ENCODE measurements at regions not wholly inside any gene's neighbourhood (a gene's known extent, or its start where the extent isn't known, plus 50 kb on each side); places are given as distances from the start of the nearest gene placed in this dataset.
A peak's percentile ranks its signal among the peaks of the same experiment; 100 is the strongest.

- Mint-ChIP-seq H3K36me3 (ENCODE audit: low read depth) (no peaks in the 10 kb centered on the region), H3K27me3 (ENCODE audit: low read depth) (peaks cover 6% of the 10 kb centered on the region), H3K27ac (ENCODE audit: unreplicated experiment) (peak overlapping the region; percentile 20), H3K4me3 (ENCODE audit: unreplicated experiment) (no peak overlapping the region), H3K4me1 (ENCODE audit: low read depth) (peaks cover 26% of the 10 kb centered on the region), H3K9me3 (ENCODE audit: low read depth) (peaks cover 5% of the 10 kb centered on the region)
- TF ChIP-seq, protein P1, sequence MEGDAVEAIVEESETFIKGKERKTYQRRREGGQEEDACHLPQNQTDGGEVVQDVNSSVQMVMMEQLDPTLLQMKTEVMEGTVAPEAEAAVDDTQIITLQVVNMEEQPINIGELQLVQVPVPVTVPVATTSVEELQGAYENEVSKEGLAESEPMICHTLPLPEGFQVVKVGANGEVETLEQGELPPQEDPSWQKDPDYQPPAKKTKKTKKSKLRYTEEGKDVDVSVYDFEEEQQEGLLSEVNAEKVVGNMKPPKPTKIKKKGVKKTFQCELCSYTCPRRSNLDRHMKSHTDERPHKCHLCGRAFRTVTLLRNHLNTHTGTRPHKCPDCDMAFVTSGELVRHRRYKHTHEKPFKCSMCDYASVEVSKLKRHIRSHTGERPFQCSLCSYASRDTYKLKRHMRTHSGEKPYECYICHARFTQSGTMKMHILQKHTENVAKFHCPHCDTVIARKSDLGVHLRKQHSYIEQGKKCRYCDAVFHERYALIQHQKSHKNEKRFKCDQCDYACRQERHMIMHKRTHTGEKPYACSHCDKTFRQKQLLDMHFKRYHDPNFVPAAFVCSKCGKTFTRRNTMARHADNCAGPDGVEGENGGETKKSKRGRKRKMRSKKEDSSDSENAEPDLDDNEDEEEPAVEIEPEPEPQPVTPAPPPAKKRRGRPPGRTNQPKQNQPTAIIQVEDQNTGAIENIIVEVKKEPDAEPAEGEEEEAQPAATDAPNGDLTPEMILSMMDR (IDR thresholded peaks at IDR 0.05), result peak; percentile 86
- DNase-seq (ENCODE audit: low spot score), result no peak
These were observed 67.9 kb upstream of the PDZD8 start for GRCh38 chr10:117442944-117443685.

DNA sequence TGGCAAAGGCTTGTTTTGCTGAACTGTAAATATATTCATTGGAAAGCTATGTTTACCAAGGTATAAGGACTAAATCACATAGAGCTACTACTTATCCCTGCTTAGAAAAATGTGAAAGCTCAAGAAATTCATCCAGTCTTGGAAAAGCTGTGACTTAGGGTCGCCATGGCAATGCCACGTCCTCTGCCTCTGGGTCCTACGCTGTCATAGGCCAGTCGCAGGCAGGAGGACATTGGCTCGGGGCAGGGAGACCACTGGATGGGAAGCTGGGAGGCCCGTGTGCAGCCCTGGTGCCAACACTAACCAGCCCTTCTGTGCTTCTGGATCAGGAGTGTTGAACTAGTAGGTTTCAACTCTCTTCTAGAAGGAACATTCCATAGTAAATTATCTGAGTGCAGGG lies 67.3 kb upstream of the PDZD8 start:
- TF ChIP-seq, protein P1 (IDR thresholded peaks at IDR 0.05), result no peak
- no peak overlapping the region for H3K4me3 Mint-ChIP-seq (ENCODE audit: unreplicated experiment)
- peak overlapping the region; percentile 83 for H3K27ac Mint-ChIP-seq (ENCODE audit: unreplicated experiment)

DNA sequence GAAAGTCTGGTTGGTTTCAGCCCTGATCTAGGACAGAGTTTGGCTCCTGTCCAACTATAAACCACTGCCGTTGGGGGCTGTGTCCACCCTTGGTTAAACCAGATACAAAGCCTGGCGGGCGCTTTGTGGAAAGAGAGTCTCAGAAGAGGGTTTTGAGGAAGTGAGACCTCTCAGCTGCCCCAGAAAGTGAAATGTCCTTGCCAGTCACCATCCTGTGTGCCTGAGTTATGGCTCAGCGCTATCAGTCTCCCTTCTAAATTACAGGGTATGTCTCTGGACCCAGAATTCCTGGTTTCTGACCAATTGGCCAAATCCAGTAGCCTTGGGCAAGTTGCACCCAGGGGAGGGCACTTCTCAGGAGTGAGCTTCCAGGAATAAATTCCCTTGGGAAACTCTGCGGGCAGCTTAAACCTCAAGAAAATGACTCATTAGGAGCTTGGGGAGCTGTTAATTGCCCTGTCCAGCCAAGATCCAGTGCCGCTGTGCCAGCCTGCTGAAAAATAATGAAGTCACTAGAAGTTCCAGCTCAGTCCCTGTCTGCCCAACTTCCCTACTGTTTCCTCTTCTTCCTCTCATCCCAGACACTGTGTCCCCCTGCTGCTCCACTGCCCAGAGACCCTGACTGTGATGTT lies 66.7 kb upstream of the PDZD8 start:
- Mint-ChIP-seq H3K27ac (ENCODE audit: unreplicated experiment) (peak overlapping the region; percentile 83), H3K9me3 (ENCODE audit: low read depth) (peaks cover 5% of the 10 kb centered on the region), H3K36me3 (ENCODE audit: low read depth) (no peaks in the 10 kb centered on the region), H3K4me1 (ENCODE audit: low read depth) (peaks cover 26% of the 10 kb centered on the region), H3K27me3 (ENCODE audit: low read depth) (peaks cover 7% of the 10 kb centered on the region), H3K4me3 (ENCODE audit: unreplicated experiment) (no peak overlapping the region)
- DNase-seq (ENCODE audit: low spot score), result no peak
- TF ChIP-seq, protein P1 (IDR thresholded peaks at IDR 0.05), result no peak

More for the DNA sequence above, 67.3 kb upstream of the PDZD8 start:
- DNase-seq (ENCODE audit: low spot score), result no peak
- Mint-ChIP-seq H3K4me1 (ENCODE audit: low read depth) (peaks cover 26% of the 10 kb centered on the region), H3K36me3 (ENCODE audit: low read depth) (no peaks in the 10 kb centered on the region), H3K9me3 (ENCODE audit: low read depth) (peaks cover 5% of the 10 kb centered on the region), H3K27me3 (ENCODE audit: low read depth) (peaks cover 7% of the 10 kb centered on the region)

- peaks cover 26% of the 10 kb centered on the region for H3K4me1 Mint-ChIP-seq (ENCODE audit: low read depth)
- H3K27me3 Mint-ChIP-seq (ENCODE audit: low read depth), result peaks cover 7% of the 10 kb centered on the region
- no peak for DNase-seq (ENCODE audit: low spot score)
These were observed 66.1 kb upstream of the PDZD8 start for GRCh38 chr10:117441361-117441760.

DNA sequence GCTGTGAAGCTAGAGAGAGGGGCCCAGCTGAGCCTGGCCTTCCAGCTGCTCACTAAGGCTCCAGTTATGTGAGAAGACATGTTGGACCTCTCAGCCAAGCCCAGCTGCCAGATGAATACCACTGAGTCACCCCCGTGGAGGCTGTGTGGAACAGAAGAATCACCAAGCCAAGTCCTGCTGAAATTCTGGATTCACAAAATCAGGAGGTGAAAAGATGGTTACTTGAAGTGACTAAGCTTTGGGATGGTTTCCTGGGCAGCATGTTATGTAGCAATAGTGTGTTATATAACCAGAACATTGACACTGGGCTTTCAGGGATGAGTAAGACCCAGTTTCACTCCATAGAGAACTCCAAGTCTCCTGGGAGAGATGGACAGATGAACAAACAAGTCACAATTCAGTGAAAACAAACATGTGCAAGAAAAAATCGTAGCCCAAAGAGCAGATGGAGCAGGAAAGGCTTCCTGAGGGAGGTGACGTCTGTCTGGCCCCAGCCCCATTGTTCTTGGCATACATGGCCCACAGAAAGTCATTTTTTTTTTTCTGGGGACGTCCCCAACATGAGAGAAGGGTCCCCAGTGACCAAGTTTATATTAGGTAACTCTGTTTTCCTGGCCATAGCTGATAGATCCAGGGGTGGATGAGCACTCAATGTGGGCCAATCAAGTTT lies 64.1 kb upstream of the PDZD8 start:
- H3K36me3 Mint-ChIP-seq (ENCODE audit: low read depth), result no peaks in the 10 kb centered on the region
- no peak for DNase-seq (ENCODE audit: low spot score)
- H3K27ac Mint-ChIP-seq (ENCODE audit: unreplicated experiment), result peak overlapping the region; percentile 45
- peaks cover 9% of the 10 kb centered on the region for H3K27me3 Mint-ChIP-seq (ENCODE audit: low read depth)
- H3K9me3 Mint-ChIP-seq (ENCODE audit: low read depth), result no peaks in the 10 kb centered on the region
- peaks cover 26% of the 10 kb centered on the region for H3K4me1 Mint-ChIP-seq (ENCODE audit: low read depth)
- TF ChIP-seq, protein P1 (IDR thresholded peaks at IDR 0.05), result no peak
- no peak overlapping the region for H3K4me3 Mint-ChIP-seq (ENCODE audit: unreplicated experiment)

More at GRCh38 chr10:117441361-117441760, 66.1 kb upstream of the PDZD8 start:
- Mint-ChIP-seq H3K36me3 (ENCODE audit: low read depth) (no peaks in the 10 kb centered on the region), H3K27ac (ENCODE audit: unreplicated experiment) (no peak overlapping the region), H3K4me3 (ENCODE audit: unreplicated experiment) (no peak overlapping the region), H3K9me3 (ENCODE audit: low read depth) (peaks cover 5% of the 10 kb centered on the region)
- TF ChIP-seq, protein P1 (IDR thresholded peaks at IDR 0.05), result no peak

Data from chondrocyte (in vitro differentiated cells).